Colonic mucosa (tissue), 4 donors: ENCODE measurements at regions not wholly inside any gene's neighbourhood (a gene's known extent, or its start where the extent isn't known, plus 50 kb on each side); places are given as distances from the start of the nearest gene placed in this dataset.
A peak's percentile ranks its signal among the peaks of the same experiment; 100 is the strongest.
"Not testable (repeated sequence)": the region's sequence is repeated elsewhere in the genome, so short reads cannot be mapped to it uniquely, and the experiment has no call there.

Experiments
- DNase-seq: peaks from one replicate; pipeline ENCODE4 v3.0.0-alpha.2; 2020
- H3K27ac ChIP-seq: fragments of 200-600 bp; one replicate; pipeline ENCODE4 v1.8.0; 2021
- H3K27me3 ChIP-seq: fragments of 200-600 bp; one replicate; pipeline ENCODE4 v1.8.0; 2021
- H3K36me3 ChIP-seq: fragments of 200-600 bp; one replicate; pipeline ENCODE4 v1.8.0; 2021
- H3K4me1 ChIP-seq: fragments of 200-600 bp; one replicate; pipeline ENCODE4 v1.8.0; 2021; ENCODE audit warnings: mild to moderate bottlenecking
- H3K4me3 ChIP-seq: fragments of 200-600 bp; one replicate; pipeline ENCODE4 v1.8.0; 2021
- H3K9ac ChIP-seq, 2 donors: one replicate each; pipeline ENCODE4 v1.7.0; 2013; ENCODE audit warnings: control low read depth in 2 of 2, low read depth in 2 of 2, low read length in 2 of 2
- H3K9me3 ChIP-seq: fragments of 200-600 bp; one replicate; pipeline ENCODE4 v1.8.0; 2021
- intact Hi-C: fragments of 100-400 bp; cut with DNase I; formaldehyde crosslinking; loops from one replicate; pipeline ENCODE4 v1.14.1; 2022
- TF ChIP-seq, protein P1 (sequence below): fragments of 200-600 bp; IDR thresholded peaks from one replicate; pipeline ENCODE4 v1.8.0; 2022; ENCODE audit warnings: antibody characterized with exemption, mild to moderate bottlenecking
- donor health status: healthy.
- donor health status: DM: no; HTN: no; CAD: no.
- donor health status: DM: no; HTN: no; CAD: no.

DNA sequence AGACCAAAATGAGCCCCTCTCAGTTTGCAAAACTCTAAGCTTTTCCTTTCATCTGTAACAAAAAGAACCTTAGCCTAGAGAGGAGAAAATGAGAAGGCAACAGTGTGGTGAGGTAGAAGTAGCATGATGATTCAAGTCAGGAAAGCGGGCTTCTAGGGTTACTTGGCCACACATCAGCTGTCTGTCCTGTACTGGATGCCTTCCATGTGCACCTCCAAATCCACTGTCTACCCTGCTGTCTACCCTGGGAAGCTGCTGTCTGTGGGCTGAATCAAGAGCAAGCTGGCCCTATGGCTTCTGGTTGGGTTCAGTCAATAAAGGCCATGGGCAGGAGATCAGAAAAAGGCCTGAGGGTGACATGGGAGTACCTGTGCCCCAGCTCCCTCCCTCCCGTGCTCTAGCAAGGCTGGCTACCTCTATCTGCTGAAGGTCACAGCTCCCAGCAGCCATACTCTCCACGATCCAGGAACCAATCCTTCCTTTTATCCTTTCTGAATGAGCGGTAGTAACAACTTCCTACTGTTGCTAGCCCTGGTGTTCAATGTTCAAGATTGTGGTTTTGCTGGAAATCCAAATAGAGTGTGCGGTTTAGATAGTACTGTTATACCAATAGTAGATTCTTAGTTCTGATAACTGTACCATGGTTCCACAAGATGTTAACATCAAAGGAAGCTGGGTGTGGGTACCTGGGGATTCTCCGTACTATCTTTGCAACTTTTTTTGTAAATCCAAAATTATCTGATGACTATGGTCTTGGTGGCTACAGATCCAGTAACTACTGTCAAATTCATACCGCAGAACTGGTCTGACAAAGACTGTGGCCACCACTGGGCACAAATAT, 191.0 kb downstream of the ESM1 start:
- intact Hi-C loops: no loop called here
- DNase-seq: no peak
- Histone ChIP-seq H3K36me3 (no peaks in the 10 kb centered on the region), H3K27me3 (no peaks in the 10 kb centered on the region), H3K9me3 (no peaks in the 10 kb centered on the region), H3K4me1 (no peaks in the 10 kb centered on the region), H3K4me3 (no peak overlapping the region), H3K27ac (no peak overlapping the region), H3K9ac (no peak overlapping the region)
- TF ChIP-seq, protein P1, sequence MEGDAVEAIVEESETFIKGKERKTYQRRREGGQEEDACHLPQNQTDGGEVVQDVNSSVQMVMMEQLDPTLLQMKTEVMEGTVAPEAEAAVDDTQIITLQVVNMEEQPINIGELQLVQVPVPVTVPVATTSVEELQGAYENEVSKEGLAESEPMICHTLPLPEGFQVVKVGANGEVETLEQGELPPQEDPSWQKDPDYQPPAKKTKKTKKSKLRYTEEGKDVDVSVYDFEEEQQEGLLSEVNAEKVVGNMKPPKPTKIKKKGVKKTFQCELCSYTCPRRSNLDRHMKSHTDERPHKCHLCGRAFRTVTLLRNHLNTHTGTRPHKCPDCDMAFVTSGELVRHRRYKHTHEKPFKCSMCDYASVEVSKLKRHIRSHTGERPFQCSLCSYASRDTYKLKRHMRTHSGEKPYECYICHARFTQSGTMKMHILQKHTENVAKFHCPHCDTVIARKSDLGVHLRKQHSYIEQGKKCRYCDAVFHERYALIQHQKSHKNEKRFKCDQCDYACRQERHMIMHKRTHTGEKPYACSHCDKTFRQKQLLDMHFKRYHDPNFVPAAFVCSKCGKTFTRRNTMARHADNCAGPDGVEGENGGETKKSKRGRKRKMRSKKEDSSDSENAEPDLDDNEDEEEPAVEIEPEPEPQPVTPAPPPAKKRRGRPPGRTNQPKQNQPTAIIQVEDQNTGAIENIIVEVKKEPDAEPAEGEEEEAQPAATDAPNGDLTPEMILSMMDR: no peak

DNA sequence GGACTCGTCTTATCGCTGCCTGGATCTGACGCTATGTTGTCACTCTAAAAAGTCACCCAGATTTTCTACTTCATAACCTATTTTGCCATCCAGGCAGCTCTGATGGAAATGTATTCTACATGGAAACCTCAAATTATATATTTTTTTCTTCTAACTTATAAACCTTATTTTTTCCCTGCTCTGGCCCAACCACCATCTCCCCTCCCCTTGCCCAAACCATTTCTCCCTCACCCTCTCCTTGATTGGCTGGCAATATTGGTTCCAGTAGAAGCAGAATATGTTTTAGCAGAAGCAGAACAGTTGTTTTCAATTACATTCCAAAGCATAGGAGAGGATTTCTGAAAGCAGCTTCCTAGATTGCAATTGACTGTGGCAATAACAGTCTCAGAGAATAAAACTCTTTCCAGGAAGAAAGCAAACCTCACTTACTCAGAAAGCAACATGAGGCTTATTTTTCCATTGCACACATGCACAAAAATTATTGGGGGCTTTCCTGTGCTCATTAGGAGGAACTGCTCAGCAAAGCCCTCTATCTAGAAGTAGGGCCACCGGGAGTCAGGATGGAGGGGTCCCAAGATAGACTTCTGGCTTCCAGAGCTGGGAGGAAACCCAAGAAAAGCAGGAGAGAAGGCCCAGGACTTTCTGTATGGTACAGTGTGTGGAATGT, 191.8 kb downstream of the ESM1 start:
- no peaks in the 10 kb centered on the region for H3K27me3 ChIP-seq
- TF ChIP-seq, protein P1: no peak
- H3K36me3 ChIP-seq: no peaks in the 10 kb centered on the region
- no peaks in the 10 kb centered on the region for H3K9me3 ChIP-seq
- no peak overlapping the region for H3K4me3 ChIP-seq
- no peak overlapping the region for H3K9ac ChIP-seq
- DNase-seq: no peak
- intact Hi-C loops: no loop called here
- H3K4me1 ChIP-seq: no peaks in the 10 kb centered on the region
- no peak overlapping the region for H3K27ac ChIP-seq

DNA sequence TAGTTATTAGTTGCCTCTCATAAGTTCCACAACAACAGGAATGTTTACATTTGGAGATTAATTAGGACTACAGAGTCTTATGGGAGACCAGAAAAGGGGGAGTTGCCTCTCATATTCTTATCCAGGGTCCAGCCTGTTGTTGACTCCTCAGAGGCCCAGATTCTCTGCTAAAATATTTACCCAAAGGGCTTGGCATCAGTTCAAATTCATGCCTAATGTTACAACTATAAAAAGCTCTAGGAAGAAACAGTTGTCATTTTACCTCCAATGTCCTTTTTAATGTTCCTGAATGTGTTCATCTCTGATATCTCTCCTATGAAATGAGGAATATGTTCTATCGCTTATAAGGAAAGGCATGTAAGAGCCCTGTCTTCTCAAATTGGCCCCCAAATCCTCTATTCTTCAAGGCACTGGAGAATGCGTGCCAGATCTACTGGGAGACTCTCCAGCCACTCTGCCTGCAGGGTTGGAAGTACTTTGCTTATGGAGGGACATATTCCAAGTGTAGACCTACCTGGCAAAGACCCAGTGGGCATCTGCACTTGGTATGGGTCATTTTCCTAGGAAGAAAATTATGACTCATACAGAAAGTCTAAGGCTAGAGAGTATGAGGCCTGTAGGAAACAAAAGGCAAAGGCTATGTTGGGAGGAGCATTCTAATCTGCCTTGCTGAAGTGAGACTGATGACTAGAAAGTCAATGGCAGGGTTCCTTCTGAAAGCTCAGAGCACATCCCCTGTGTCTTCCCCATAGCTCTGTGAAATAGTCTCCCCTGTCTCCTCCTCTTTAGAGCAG, 192.6 kb downstream of the ESM1 start:
- TF ChIP-seq, protein P1: no peak
- intact Hi-C loops: no loop called here
- H3K27ac ChIP-seq: no peak overlapping the region
- no peak overlapping the region for H3K4me3 ChIP-seq
- DNase-seq: no peak
- no peaks in the 10 kb centered on the region for H3K9me3 ChIP-seq
- H3K27me3 ChIP-seq: no peaks in the 10 kb centered on the region
- no peaks in the 10 kb centered on the region for H3K36me3 ChIP-seq
- H3K4me1 ChIP-seq: no peaks in the 10 kb centered on the region
- no peak overlapping the region for H3K9ac ChIP-seq

GRCh38 chr5:54787910-54788309, 197.5 kb downstream of the ESM1 start:
- DNase-seq, H3K4me3 ChIP-seq, H3K4me1 ChIP-seq, H3K27me3 ChIP-seq, H3K27ac ChIP-seq, H3K36me3 ChIP-seq, H3K9me3 ChIP-seq, intact Hi-C loops, H3K9ac ChIP-seq: not testable (repeated sequence)

DNA sequence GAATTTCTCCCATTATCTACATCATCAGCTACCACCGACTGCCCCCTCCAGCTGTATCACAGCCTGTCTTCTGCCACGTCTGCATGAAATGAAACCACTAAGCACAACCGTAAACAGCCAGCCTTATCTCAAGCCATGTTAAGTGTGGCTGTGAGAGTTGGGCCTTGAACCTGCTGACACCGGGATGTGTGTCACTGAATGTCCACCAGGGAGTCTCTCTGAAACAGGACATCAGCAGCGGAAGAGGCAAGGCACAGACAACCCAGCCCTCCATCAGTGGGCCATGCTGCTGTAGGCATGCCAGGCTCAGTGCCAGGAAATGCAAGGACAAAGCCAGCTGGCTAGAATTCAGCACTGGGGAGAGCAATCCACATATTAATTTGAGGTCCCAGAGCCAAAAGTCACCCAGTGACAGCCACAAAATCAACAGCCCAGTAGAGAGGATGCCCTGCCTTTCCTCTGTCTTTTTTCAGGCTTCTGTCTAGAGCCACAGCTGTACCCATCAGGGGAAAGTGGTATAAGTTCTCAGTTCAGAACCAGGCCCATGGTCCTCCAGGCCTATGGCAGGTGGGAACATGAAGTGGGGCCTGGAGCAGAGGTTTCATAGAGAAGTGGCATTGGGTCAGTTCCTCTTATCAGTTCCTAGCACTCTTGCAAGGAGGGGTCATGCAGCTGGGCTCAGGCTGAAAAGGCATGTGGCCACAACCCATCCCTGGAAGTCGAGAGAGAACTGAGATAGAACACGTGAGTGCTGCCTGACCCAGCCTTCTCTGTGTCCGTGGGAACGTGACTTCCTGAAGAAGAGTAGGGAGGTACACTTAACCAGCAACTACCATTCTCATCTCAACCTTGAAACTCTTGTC, 199.4 kb downstream of the ESM1 start:
- intact Hi-C loops: no loop called here
- DNase-seq: peak; percentile 42
- Histone ChIP-seq H3K4me1 (no peaks in the 10 kb centered on the region), H3K27me3 (no peaks in the 10 kb centered on the region), H3K27ac (no peak overlapping the region), H3K36me3 (no peaks in the 10 kb centered on the region), H3K9ac (no peak overlapping the region), H3K9me3 (no peaks in the 10 kb centered on the region), H3K4me3 (no peak overlapping the region)
- TF ChIP-seq, protein P1: no peak
